ENCODE measurements at regions not wholly inside any gene's neighbourhood (a gene's known extent, or its start where the extent isn't known, plus 50 kb on each side); places are given as distances from the start of the nearest gene placed in this dataset.
"Not testable (repeated sequence)": the region's sequence is repeated elsewhere in the genome, so short reads cannot be mapped to it uniquely, and the experiment has no call there.

DNA sequence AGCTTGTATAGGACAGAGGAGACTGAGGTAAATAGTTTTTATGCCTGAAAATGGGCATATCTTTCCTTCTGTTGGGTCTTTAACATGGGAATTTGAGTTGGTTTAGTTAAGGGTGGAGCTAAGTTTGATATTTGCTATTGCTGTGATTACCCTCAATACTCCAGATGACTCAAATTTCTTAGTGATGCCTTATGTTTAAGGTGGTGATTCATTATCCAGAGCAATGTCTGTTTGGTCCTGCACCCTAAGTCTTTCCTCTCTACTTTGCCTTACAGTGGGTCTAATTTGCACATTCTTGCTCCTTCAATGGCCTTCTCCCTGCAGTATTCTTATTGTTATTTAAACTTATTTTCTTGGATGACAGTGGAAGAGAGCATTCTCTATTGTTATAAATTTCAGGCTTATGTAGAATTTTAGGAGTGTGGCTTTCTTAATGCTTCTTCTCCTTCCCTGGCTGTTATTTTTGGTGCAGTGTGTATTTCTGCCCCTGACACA is 312.9 kb upstream of the RPS23 start:
- Histone ChIP-seq H3K36me3 (ENCODE audit: insufficient read depth, low read length) (no peaks in the 10 kb centered on the region), H2AFZ (ENCODE audit: low read depth, low read length) (peak overlapping the region; percentile 24), H3K4me1 (ENCODE audit: insufficient read depth, low read length) (peaks cover 19% of the 10 kb centered on the region), H3K9me3 (ENCODE audit: low read length) (no peaks in the 10 kb centered on the region), H3K4me3 (ENCODE audit: low read length) (no peak overlapping the region), H3K27me3 (ENCODE audit: insufficient read depth, low read length) (no peaks in the 10 kb centered on the region)

- no peaks in the 10 kb centered on the region for H3K27me3 ChIP-seq (ENCODE audit: insufficient read depth, low read length)
- no peaks in the 10 kb centered on the region for H3K9me3 ChIP-seq (ENCODE audit: low read length)
- H3K4me3 ChIP-seq (ENCODE audit: low read length): no peak overlapping the region
- H3K36me3 ChIP-seq (ENCODE audit: insufficient read depth, low read length): no peaks in the 10 kb centered on the region
- peaks cover 20% of the 10 kb centered on the region for H3K4me1 ChIP-seq (ENCODE audit: insufficient read depth, low read length)
- H2AFZ ChIP-seq (ENCODE audit: low read depth, low read length): no peak overlapping the region
Measured at GRCh38 chr5:82590112-82590511, 312.0 kb upstream of the RPS23 start.

DNA sequence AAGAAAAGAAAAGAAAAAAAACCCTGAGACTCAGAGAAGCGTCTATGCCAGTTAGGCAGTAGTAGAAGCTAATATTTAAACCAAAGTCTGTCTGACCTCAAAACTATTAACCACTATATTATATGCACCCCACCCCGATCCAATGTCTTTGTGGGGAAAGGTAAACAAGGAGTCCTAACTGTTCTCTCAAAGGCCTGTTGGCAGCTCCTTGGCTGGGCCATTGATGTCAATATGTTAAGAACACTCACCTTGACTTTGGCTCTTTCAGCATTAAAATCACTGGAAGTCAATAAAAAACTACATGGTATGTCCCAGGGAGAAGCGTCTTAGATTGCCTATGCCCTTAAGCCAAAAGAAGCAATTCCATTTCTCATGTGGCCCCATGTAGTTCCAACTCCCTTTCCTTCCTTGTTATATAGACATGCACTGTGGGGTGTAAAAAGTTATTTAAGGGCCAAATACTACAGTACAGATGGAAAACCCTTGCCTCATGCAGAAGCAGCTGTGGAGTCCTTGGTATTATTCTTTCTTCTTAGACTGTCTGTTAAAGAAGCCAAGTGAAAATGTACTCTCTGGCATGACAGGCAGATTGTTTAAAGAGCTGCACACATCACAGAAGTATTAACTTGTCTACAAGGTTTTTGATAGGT is 308.6 kb upstream of the RPS23 start:
- no peak overlapping the region for H3K4me3 ChIP-seq (ENCODE audit: low read length)
- no peak overlapping the region for H2AFZ ChIP-seq (ENCODE audit: low read depth, low read length)
- peaks cover 2% of the 10 kb centered on the region for H3K9me3 ChIP-seq (ENCODE audit: low read length)
- peaks cover 9% of the 10 kb centered on the region for H3K4me1 ChIP-seq (ENCODE audit: insufficient read depth, low read length)
- no peaks in the 10 kb centered on the region for H3K27me3 ChIP-seq (ENCODE audit: insufficient read depth, low read length)
- H3K36me3 ChIP-seq (ENCODE audit: insufficient read depth, low read length): no peaks in the 10 kb centered on the region

DNA sequence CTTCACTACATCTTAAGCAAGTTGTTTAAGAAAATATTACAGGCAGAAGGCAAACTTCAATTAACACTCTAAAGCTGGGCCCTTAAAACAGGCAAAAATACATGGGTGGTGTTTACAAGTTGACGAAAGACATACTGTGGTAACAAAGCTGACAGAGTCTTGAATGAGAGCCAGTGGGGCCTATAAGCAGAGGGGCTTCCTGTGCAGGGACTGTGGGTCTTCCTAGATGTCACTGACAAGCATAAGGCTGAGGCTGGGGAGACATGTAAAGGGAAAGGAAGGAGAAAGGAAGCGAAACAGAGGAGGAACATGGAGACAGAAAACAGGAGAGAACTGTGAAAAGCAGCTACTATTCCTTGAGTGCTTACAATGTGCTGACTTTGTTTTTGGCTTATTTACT is 308.0 kb upstream of the RPS23 start:
- no peak overlapping the region for H2AFZ ChIP-seq (ENCODE audit: low read depth, low read length)
- peaks cover 6% of the 10 kb centered on the region for H3K4me1 ChIP-seq (ENCODE audit: insufficient read depth, low read length)
- no peaks in the 10 kb centered on the region for H3K27me3 ChIP-seq (ENCODE audit: insufficient read depth, low read length)
- no peak overlapping the region for H3K4me3 ChIP-seq (ENCODE audit: low read length)
- H3K36me3 ChIP-seq (ENCODE audit: insufficient read depth, low read length): no peaks in the 10 kb centered on the region
- peaks cover 2% of the 10 kb centered on the region for H3K9me3 ChIP-seq (ENCODE audit: low read length)

GRCh38 chr5:82584631-82585030 is 306.5 kb upstream of the RPS23 start:
- Histone ChIP-seq H2AFZ (ENCODE audit: low read depth, low read length) (no peak overlapping the region), H3K4me3 (ENCODE audit: low read length) (no peak overlapping the region), H3K27me3 (ENCODE audit: insufficient read depth, low read length) (no peaks in the 10 kb centered on the region), H3K9me3 (ENCODE audit: low read length) (peaks cover 2% of the 10 kb centered on the region), H3K36me3 (ENCODE audit: insufficient read depth, low read length) (no peaks in the 10 kb centered on the region), H3K4me1 (ENCODE audit: insufficient read depth, low read length) (peaks cover 4% of the 10 kb centered on the region)

- H2AFZ ChIP-seq (ENCODE audit: low read depth, low read length); H3K36me3 ChIP-seq (ENCODE audit: insufficient read depth, low read length); H3K9me3 ChIP-seq (ENCODE audit: low read length); H3K27me3 ChIP-seq (ENCODE audit: insufficient read depth, low read length); H3K4me1 ChIP-seq (ENCODE audit: insufficient read depth, low read length); H3K4me3 ChIP-seq (ENCODE audit: low read length): not testable (repeated sequence)
Measured at GRCh38 chr5:82583331-82583730, 305.2 kb upstream of the RPS23 start.

- H2AFZ ChIP-seq (ENCODE audit: low read depth, low read length): no peak overlapping the region
- no peaks in the 10 kb centered on the region for H3K36me3 ChIP-seq (ENCODE audit: insufficient read depth, low read length)
- H3K4me1 ChIP-seq (ENCODE audit: insufficient read depth, low read length): no peaks in the 10 kb centered on the region
- no peak overlapping the region for H3K4me3 ChIP-seq (ENCODE audit: low read length)
- peaks cover 5% of the 10 kb centered on the region for H3K9me3 ChIP-seq (ENCODE audit: low read length)
- H3K27me3 ChIP-seq (ENCODE audit: insufficient read depth, low read length): no peaks in the 10 kb centered on the region
Measured at GRCh38 chr5:82564963-82565362, 286.8 kb upstream of the RPS23 start.

DNA sequence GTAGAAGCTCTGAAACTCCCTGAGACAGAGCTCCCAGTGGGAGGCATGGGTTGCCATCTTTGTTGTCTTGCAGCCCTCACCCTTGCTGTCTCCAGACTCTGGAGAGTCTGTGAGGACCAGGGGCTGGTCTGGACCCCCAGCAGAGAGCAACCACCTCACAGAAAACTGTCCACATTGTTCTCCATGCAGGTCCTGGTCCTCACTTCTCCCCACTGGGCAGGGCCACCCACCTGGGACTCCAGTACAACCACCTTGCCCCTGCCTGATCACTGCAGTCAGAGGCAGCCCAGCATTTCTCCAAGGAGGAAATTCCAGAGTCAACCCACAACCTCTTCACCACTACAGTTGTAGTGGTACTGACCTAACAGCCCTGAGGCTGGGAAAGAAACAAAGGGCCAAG is 285.6 kb upstream of the RPS23 start:
- Histone ChIP-seq H3K4me3 (ENCODE audit: low read length) (no peak overlapping the region), H3K9me3 (ENCODE audit: low read length) (peaks cover 5% of the 10 kb centered on the region), H3K27me3 (ENCODE audit: insufficient read depth, low read length) (no peaks in the 10 kb centered on the region), H3K4me1 (ENCODE audit: insufficient read depth, low read length) (no peaks in the 10 kb centered on the region), H3K36me3 (ENCODE audit: insufficient read depth, low read length) (no peaks in the 10 kb centered on the region), H2AFZ (ENCODE audit: low read depth, low read length) (no peak overlapping the region)

GRCh38 chr5:82562696-82563240 is 284.6 kb upstream of the RPS23 start:
- no peaks in the 10 kb centered on the region for H3K4me1 ChIP-seq (ENCODE audit: insufficient read depth, low read length)
- H3K27me3 ChIP-seq (ENCODE audit: insufficient read depth, low read length): no peaks in the 10 kb centered on the region
- H3K9me3 ChIP-seq (ENCODE audit: low read length): peaks cover 9% of the 10 kb centered on the region
- H2AFZ ChIP-seq (ENCODE audit: low read depth, low read length): no peak overlapping the region
- no peaks in the 10 kb centered on the region for H3K36me3 ChIP-seq (ENCODE audit: insufficient read depth, low read length)
- H3K4me3 ChIP-seq (ENCODE audit: low read length): no peak overlapping the region

DNA sequence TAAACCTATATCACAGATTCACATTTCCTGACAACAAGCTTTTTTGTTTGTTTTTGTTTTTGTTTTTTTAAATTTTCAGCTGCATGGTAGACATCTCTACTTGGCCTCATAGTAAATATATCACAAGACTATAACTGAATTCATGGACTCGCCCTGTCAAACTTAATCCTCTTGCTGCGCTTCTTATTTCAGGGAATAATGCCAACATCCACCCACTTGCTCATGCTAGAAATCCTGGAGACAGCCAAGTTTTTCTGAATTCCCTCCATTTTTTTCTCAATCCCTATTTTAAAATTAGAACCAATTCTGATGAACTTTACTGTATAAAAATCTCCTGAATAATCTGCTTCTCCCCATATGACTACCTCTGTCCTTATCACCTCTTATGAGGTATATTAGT is 283.6 kb upstream of the RPS23 start:
- Histone ChIP-seq H2AFZ (ENCODE audit: low read depth, low read length) (no peak overlapping the region), H3K27me3 (ENCODE audit: insufficient read depth, low read length) (no peaks in the 10 kb centered on the region), H3K36me3 (ENCODE audit: insufficient read depth, low read length) (no peaks in the 10 kb centered on the region), H3K9me3 (ENCODE audit: low read length) (peaks cover 9% of the 10 kb centered on the region), H3K4me3 (ENCODE audit: low read length) (no peak overlapping the region), H3K4me1 (ENCODE audit: insufficient read depth, low read length) (no peaks in the 10 kb centered on the region)

GRCh38 chr5:82560969-82561368 is 282.8 kb upstream of the RPS23 start:
- Histone ChIP-seq H3K36me3 (ENCODE audit: insufficient read depth, low read length) (no peaks in the 10 kb centered on the region), H3K27me3 (ENCODE audit: insufficient read depth, low read length) (no peaks in the 10 kb centered on the region), H2AFZ (ENCODE audit: low read depth, low read length) (no peak overlapping the region), H3K4me1 (ENCODE audit: insufficient read depth, low read length) (no peaks in the 10 kb centered on the region), H3K9me3 (ENCODE audit: low read length) (peaks cover 9% of the 10 kb centered on the region), H3K4me3 (ENCODE audit: low read length) (no peak overlapping the region)

GRCh38 chr5:82560561-82560960 is 282.4 kb upstream of the RPS23 start:
- Histone ChIP-seq H2AFZ (ENCODE audit: low read depth, low read length) (no peak overlapping the region), H3K9me3 (ENCODE audit: low read length) (peaks cover 9% of the 10 kb centered on the region), H3K36me3 (ENCODE audit: insufficient read depth, low read length) (no peaks in the 10 kb centered on the region), H3K4me1 (ENCODE audit: insufficient read depth, low read length) (no peaks in the 10 kb centered on the region), H3K27me3 (ENCODE audit: insufficient read depth, low read length) (no peaks in the 10 kb centered on the region), H3K4me3 (ENCODE audit: low read length) (no peak overlapping the region)

- H3K4me1 ChIP-seq (ENCODE audit: insufficient read depth, low read length): no peaks in the 10 kb centered on the region
- no peaks in the 10 kb centered on the region for H3K36me3 ChIP-seq (ENCODE audit: insufficient read depth, low read length)
- H3K4me3 ChIP-seq (ENCODE audit: low read length): no peak overlapping the region
- no peaks in the 10 kb centered on the region for H3K27me3 ChIP-seq (ENCODE audit: insufficient read depth, low read length)
- H2AFZ ChIP-seq (ENCODE audit: low read depth, low read length): no peak overlapping the region
- H3K9me3 ChIP-seq (ENCODE audit: low read length): no peaks in the 10 kb centered on the region
Measured at GRCh38 chr5:82551840-82552385, 273.8 kb upstream of the RPS23 start.

DNA sequence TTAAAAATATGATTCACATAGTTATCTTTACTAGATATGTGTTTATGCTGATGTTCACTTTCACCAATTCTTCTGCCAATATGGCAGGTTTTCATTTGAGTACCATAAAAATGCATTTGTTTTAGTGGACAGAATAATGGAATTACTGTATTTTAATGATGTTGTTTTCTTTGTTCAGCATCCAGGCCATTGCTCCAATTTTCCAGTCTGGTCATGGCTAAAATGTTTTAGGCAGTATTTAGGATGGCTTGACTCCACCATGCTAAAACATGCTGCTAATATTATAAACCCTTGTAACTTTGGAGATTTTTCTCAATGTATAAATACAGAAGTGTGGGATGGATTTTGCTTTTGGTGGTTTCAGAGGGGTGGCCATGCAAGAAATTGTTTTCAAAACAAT is 273.0 kb upstream of the RPS23 start:
- Histone ChIP-seq H3K4me1 (ENCODE audit: insufficient read depth, low read length) (no peaks in the 10 kb centered on the region), H3K4me3 (ENCODE audit: low read length) (no peak overlapping the region), H2AFZ (ENCODE audit: low read depth, low read length) (no peak overlapping the region), H3K36me3 (ENCODE audit: insufficient read depth, low read length) (no peaks in the 10 kb centered on the region), H3K9me3 (ENCODE audit: low read length) (no peaks in the 10 kb centered on the region), H3K27me3 (ENCODE audit: insufficient read depth, low read length) (no peaks in the 10 kb centered on the region)

All from neuron (in vitro differentiated cells).